ENCODE measurements at regions not wholly inside any gene's neighbourhood (a gene's known extent, or its start where the extent isn't known, plus 50 kb on each side); places are given as distances from the start of the nearest gene placed in this dataset.

- TF ChIP-seq PKNOX1 (IDR thresholded peaks at IDR 0.05) (no peak), TARDBP (IDR thresholded peaks at IDR 0.05) (no peak), L3MBTL2 (conservative IDR thresholded peaks at IDR 0.05) (no peak), BHLHE40 (IDR thresholded peaks at IDR 0.05; ENCODE audit: borderline replicate concordance) (no peak), NFRKB (IDR thresholded peaks at IDR 0.05) (no peak), ELF4 (IDR thresholded peaks at IDR 0.05) (no peak), FOXM1 (IDR thresholded peaks at IDR 0.05; ENCODE audit: borderline replicate concordance) (no peak), ZNF384 (IDR thresholded peaks at IDR 0.05) (no peak), ARNT (IDR thresholded peaks at IDR 0.05) (no peak), HDGF (IDR thresholded peaks at IDR 0.05; ENCODE audit: borderline replicate concordance) (no peak), FOXA1 (IDR thresholded peaks at IDR 0.05) (no peak)
- ChIA-PET CTCF (interaction anchor here (1.5 kb wide), 1 partner anchor 10 kb away, joined by 5 read pairs; no protein-coding TSS in a partner anchor), POLR2A (no interaction called here)
- DNase-seq (ENCODE audit: extremely low spot score), result no peak
Measured at GRCh38 chr2:120876526-120877280, 141.0 kb downstream of the GLI2 start.

DNA sequence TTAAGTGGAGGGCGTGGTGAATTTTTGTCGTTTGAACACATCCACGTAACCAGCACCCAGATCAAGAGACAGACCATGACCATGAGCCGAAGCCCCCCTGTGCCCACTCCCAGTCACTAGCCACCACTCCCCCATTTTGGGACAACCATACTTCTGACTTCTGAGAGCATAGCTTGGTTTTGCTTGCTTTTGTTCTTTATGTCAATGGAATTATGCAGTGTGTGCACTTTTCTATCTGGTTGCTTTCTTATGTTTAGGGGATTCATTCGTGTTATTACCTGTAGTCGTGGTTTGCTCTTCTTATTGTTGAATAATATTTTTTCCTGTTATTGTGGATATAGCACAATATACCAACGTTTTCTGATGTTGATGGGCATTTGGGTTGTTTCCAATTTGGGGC lies 141.7 kb downstream of the GLI2 start:
- CTCF ChIA-PET, result no interaction called here
- TF ChIP-seq TARDBP (IDR thresholded peaks at IDR 0.05), result no peak
- no peak for DNase-seq (ENCODE audit: extremely low spot score)
- POLR2A ChIA-PET, result no interaction called here

DNA sequence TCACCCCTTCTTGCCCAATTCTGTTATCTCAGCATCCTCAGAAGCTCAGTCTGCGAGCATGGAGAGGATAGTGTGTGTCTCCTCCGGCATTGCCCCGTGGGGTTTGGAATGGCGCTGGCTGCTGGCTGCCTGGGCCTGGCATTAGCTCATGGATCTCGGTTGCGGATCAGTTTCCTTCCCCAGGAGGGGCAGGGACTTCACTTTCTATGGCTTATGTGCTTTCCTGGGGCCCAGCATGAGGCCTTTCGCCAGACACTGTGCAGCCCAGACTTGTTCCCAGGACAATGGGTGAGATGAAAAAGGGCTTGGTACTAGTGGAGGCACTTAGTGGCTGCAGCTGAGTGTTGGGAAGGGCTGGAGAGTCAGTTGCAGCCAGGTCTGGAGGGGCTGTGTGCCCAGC lies 143.3 kb downstream of the GLI2 start:
- POLR2A ChIA-PET, result no interaction called here
- no peak for DNase-seq (ENCODE audit: extremely low spot score)

GRCh38 chr2:120879431-120880295 lies 144.0 kb downstream of the GLI2 start:
- ChIA-PET POLR2A (no interaction called here), CTCF (interaction anchor here (0.5 to 1.3 kb wide), 12 partner anchors 13 to 628 kb away, joined by 3 to 4 read pairs (median 3); no protein-coding TSS in a partner anchor)
- DNase-seq (ENCODE audit: extremely low spot score), result peak; percentile 77
- peak; percentile 47; the same call in 1 of the 2 replicates for TF ChIP-seq PKNOX1 (IDR thresholded peaks at IDR 0.05)
- no peak for TF ChIP-seq ELF4 (IDR thresholded peaks at IDR 0.05)
- TF ChIP-seq L3MBTL2 (conservative IDR thresholded peaks at IDR 0.05), result peak; percentile 68; the same call in 1 of the 2 replicates
- TF ChIP-seq LEF1 (IDR thresholded peaks at IDR 0.05; ENCODE audit: borderline replicate concordance), result no peak
- TF ChIP-seq CTBP1 (IDR thresholded peaks at IDR 0.05; ENCODE audit: borderline replicate concordance), result no peak
- TF ChIP-seq FOXK2 (IDR thresholded peaks at IDR 0.05), result no peak
- TF ChIP-seq BHLHE40 (IDR thresholded peaks at IDR 0.05; ENCODE audit: borderline replicate concordance), result no peak
- TF ChIP-seq HDGF (IDR thresholded peaks at IDR 0.05; ENCODE audit: borderline replicate concordance), result no peak
- no peak for TF ChIP-seq SP1 (IDR thresholded peaks at IDR 0.05)
- TF ChIP-seq TARDBP (IDR thresholded peaks at IDR 0.05), result no peak
- no peak for TF ChIP-seq ARNT (IDR thresholded peaks at IDR 0.05)

More for the DNA sequence above, 143.3 kb downstream of the GLI2 start:
- TF ChIP-seq TARDBP (IDR thresholded peaks at IDR 0.05) (no peak), SP1 (IDR thresholded peaks at IDR 0.05) (no peak), PKNOX1 (IDR thresholded peaks at IDR 0.05) (no peak), BHLHE40 (IDR thresholded peaks at IDR 0.05; ENCODE audit: borderline replicate concordance) (no peak), L3MBTL2 (conservative IDR thresholded peaks at IDR 0.05) (no peak), CTBP1 (IDR thresholded peaks at IDR 0.05; ENCODE audit: borderline replicate concordance) (no peak), ARNT (IDR thresholded peaks at IDR 0.05) (no peak), FOXA1 (IDR thresholded peaks at IDR 0.05) (no peak), FOXM1 (IDR thresholded peaks at IDR 0.05; ENCODE audit: borderline replicate concordance) (no peak), ELF4 (IDR thresholded peaks at IDR 0.05) (no peak), LEF1 (IDR thresholded peaks at IDR 0.05; ENCODE audit: borderline replicate concordance) (no peak), FOXK2 (IDR thresholded peaks at IDR 0.05) (no peak)
- CTCF ChIA-PET, result interaction anchor here (0.6 to 0.7 kb wide), 2 partner anchors 13 to 70 kb away, joined by 3 to 4 read pairs; no protein-coding TSS in a partner anchor

DNA sequence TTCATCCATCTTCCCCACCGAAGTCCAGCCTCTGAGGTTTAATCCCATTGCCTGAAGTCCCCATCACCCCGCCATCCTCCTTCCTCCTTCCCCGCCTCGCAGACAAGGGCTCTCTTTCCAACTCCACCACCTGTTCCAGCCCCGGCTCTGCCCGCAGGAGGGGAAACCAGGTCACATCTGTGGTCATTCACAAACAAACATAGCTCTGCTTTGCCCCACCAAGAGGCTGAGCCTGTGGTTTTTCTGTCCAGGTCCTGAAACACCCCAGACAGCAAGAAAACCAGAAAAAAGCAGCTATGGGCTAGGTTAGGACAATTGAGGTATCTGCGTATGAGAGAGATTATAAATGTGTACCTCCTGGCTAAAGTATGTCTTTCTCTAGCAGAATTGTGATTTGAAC lies 144.7 kb downstream of the GLI2 start:
- DNase-seq (ENCODE audit: extremely low spot score), result no peak
- POLR2A ChIA-PET, result no interaction called here
- TF ChIP-seq CTBP1 (IDR thresholded peaks at IDR 0.05; ENCODE audit: borderline replicate concordance) (no peak), ARNT (IDR thresholded peaks at IDR 0.05) (no peak)
- CTCF ChIA-PET, result interaction anchor here (0.5 to 1.3 kb wide), 6 partner anchors 12 to 202 kb away, joined by 3 read pairs; no protein-coding TSS in a partner anchor

GRCh38 chr2:120881981-120882788 lies 146.5 kb downstream of the GLI2 start:
- CTCF ChIA-PET, result no interaction called here
- POLR2A ChIA-PET, result no interaction called here
- TF ChIP-seq LEF1 (IDR thresholded peaks at IDR 0.05; ENCODE audit: borderline replicate concordance), result no peak
- TF ChIP-seq ELF4 (IDR thresholded peaks at IDR 0.05), result no peak
- no peak for TF ChIP-seq SUZ12 (IDR thresholded peaks at IDR 0.05)
- TF ChIP-seq ZNF384 (IDR thresholded peaks at IDR 0.05), result no peak
- TF ChIP-seq FOXA1 (IDR thresholded peaks at IDR 0.05), result no peak
- no peak for TF ChIP-seq L3MBTL2 (conservative IDR thresholded peaks at IDR 0.05)
- no peak for TF ChIP-seq SP1 (IDR thresholded peaks at IDR 0.05)
- TF ChIP-seq BHLHE40 (IDR thresholded peaks at IDR 0.05; ENCODE audit: borderline replicate concordance), result no peak
- TF ChIP-seq TARDBP (IDR thresholded peaks at IDR 0.05), result no peak
- TF ChIP-seq NFRKB (IDR thresholded peaks at IDR 0.05), result no peak
- TF ChIP-seq PKNOX1 (IDR thresholded peaks at IDR 0.05), result no peak
- no peak for TF ChIP-seq ARNT (IDR thresholded peaks at IDR 0.05)
- TF ChIP-seq CTBP1 (IDR thresholded peaks at IDR 0.05; ENCODE audit: borderline replicate concordance), result no peak
- TF ChIP-seq HDGF (IDR thresholded peaks at IDR 0.05; ENCODE audit: borderline replicate concordance), result no peak
- no peak for TF ChIP-seq FOXK2 (IDR thresholded peaks at IDR 0.05)
- DNase-seq (ENCODE audit: extremely low spot score), result no peak
